ENCODE measurements at regions not wholly inside any gene's neighbourhood (a gene's known extent, or its start where the extent isn't known, plus 50 kb on each side); places are given as distances from the start of the nearest gene placed in this dataset.

DNA sequence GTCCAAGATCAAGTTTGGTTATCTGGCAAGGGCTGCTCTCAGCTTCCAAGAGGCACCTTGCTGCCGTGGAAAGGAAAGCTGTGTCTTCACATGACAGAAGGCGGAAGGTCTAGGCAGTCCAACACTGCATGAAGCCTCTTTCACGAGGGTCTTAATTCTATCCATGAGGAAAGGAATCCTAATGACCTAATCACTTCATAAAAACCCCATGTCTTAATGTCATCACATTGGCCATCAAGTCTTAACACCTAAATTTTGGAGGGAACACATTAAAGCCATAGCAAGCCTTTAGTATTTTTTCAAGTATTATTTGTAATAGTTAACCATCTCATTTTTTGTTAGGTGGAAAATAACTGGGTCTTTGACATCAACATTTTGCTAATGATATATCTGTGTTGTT is 858.3 kb downstream of the FLRT2 start:
- H3K4me3 ChIP-seq (ENCODE audit: low read depth, low read length) = no peak overlapping the region
- in situ Hi-C loops (cut with HindIII; ENCODE audit: low sequenced_read_pairs) = no loop called here
- DNase-seq (ENCODE audit: low read depth) = no peak
- no peak for TF ChIP-seq CTCF (IDR thresholded peaks at IDR 0.05; ENCODE audit: low read depth, low read length, missing control alignments)

DNA sequence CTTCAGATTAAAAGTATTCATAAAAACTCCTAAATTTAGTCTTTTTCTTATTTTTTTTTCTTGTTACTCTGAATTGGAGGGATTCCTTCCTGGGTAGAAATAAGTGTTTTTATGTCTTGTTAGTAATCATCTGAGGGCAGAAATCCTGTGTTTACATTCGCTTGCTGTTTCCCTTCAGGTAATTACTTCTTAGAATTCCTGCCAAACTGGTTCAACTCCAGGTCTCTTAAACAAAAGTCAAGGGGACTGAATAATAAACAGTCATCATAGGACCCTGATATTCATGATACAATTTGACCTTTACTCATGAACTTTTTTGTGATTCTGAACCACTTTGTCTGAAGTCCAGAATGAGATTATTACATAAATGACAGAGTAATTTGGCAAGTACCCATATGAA is 843.9 kb downstream of the FLRT2 start:
- no peak for DNase-seq (ENCODE audit: low read depth)
- H3K4me3 ChIP-seq (ENCODE audit: low read depth, low read length) = no peak overlapping the region
- in situ Hi-C loops (cut with HindIII; ENCODE audit: low sequenced_read_pairs) = no loop called here
- no peak for TF ChIP-seq CTCF (IDR thresholded peaks at IDR 0.05; ENCODE audit: low read depth, low read length, missing control alignments)

- in situ Hi-C loops (cut with HindIII; ENCODE audit: low sequenced_read_pairs) = no loop called here
- H3K4me3 ChIP-seq (ENCODE audit: low read depth, low read length) = no peak overlapping the region
- no peak for DNase-seq (ENCODE audit: low read depth)
- no peak for TF ChIP-seq CTCF (IDR thresholded peaks at IDR 0.05; ENCODE audit: low read depth, low read length, missing control alignments)
Measured at GRCh38 chr14:86372402-86372801, 842.5 kb downstream of the FLRT2 start.

- no peak for DNase-seq (ENCODE audit: low read depth)
- H3K4me3 ChIP-seq (ENCODE audit: low read depth, low read length) = no peak overlapping the region
- TF ChIP-seq CTCF (IDR thresholded peaks at IDR 0.05; ENCODE audit: low read depth, low read length, missing control alignments) = no peak
- in situ Hi-C loops (cut with HindIII; ENCODE audit: low sequenced_read_pairs) = no loop called here
Measured at GRCh38 chr14:86364634-86365033, 834.7 kb downstream of the FLRT2 start.

DNA sequence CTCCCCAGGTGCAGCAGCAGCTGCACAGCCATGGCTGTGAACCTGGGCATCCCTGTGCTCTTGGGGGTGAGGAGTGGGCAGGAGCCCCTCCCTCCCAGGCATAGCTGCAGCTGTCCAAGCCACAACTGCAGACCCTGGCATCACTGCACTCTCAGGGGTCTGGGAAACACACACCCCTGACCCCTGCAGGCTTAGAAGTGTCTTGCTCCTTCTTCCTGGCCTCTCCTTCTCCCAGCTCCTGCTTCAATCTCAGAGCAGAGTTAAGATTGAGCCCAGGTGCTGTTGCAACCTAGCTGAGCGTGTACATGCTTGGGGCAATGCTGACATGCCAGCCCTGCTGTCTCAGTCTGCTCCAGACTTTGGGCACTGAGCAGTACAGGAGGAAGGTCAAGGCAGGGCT is 833.6 kb downstream of the FLRT2 start:
- DNase-seq (ENCODE audit: low read depth) = no peak
- in situ Hi-C loops (cut with HindIII; ENCODE audit: low sequenced_read_pairs) = no loop called here
- TF ChIP-seq CTCF (IDR thresholded peaks at IDR 0.05; ENCODE audit: low read depth, low read length, missing control alignments) = no peak
- H3K4me3 ChIP-seq (ENCODE audit: low read depth, low read length) = no peak overlapping the region

DNA sequence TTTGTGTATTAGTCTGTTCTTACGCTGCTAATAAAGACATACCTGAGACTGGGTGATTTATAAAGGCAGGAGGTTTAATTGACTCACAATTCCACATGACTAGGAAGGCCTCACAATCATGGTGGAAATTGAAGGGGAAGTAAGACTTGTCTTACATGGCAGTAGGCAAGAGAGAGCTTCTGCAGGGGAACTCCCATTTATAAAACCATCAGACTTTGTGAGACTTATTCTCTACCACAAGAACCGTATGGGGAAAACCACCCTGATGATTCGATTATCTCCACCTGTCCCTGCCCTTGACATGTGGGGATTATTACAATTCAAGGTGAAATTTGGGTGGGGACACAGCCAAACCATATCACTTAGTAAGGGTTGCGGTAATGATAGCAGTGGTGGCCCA is 833.1 kb downstream of the FLRT2 start:
- no peak for TF ChIP-seq CTCF (IDR thresholded peaks at IDR 0.05; ENCODE audit: low read depth, low read length, missing control alignments)
- H3K4me3 ChIP-seq (ENCODE audit: low read depth, low read length) = no peak overlapping the region
- in situ Hi-C loops (cut with HindIII; ENCODE audit: low sequenced_read_pairs) = no loop called here
- no peak for DNase-seq (ENCODE audit: low read depth)

DNA sequence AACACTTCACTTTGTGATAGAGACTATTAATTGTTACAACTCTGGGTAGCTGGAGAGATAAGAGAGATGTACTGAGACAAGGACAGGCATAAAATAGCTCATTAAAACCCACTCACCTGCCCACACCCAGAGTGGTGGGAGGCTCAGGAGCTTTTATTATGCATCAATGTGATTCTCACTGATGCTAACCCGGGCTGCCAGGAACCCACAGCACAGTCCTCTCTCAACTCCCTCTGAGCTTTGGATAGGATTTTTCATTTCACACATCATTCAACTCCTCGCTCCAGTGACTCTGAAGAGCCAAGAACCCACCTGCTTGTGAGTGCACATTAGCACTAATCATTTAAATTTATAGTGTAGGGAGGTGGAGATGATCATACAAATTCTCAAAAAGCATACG is 827.9 kb downstream of the FLRT2 start:
- TF ChIP-seq CTCF (IDR thresholded peaks at IDR 0.05; ENCODE audit: low read depth, low read length, missing control alignments) = no peak
- H3K4me3 ChIP-seq (ENCODE audit: low read depth, low read length) = no peak overlapping the region
- in situ Hi-C loops (cut with HindIII; ENCODE audit: low sequenced_read_pairs) = no loop called here
- no peak for DNase-seq (ENCODE audit: low read depth)

All from astrocyte of the cerebellum (primary cell).